Neuronal stem cell (in vitro differentiated cells): ENCODE measurements at regions not wholly inside any gene's neighbourhood (a gene's known extent, or its start where the extent isn't known, plus 50 kb on each side); places are given as distances from the start of the nearest gene placed in this dataset.

Experiments used
- DNase-seq: peaks from one replicate; pipeline ENCODE4 v3.0.0-alpha.2; 2013; ENCODE audit warnings: low spot score
- H2AFZ ChIP-seq: one replicate; pipeline ENCODE4 v1.6.1; 2013; ENCODE audit warnings: mild to moderate bottlenecking, low read length, inconsistent platforms
- H2AK5ac ChIP-seq: 2 replicates; pipeline ENCODE4 v1.6.1; 2013; ENCODE audit warnings: low read depth, mild to moderate bottlenecking, inconsistent platforms, low read length, moderate library complexity, mixed read lengths
- H2BK120ac ChIP-seq: 2 replicates; pipeline ENCODE4 v1.6.1; 2013; ENCODE audit warnings: low read depth, mild to moderate bottlenecking, inconsistent platforms, low read length, moderate library complexity, mixed read lengths
- H2BK12ac ChIP-seq: one replicate; pipeline ENCODE4 v1.6.1; 2013; ENCODE audit warnings: low read length, inconsistent platforms
- H2BK15ac ChIP-seq: 2 replicates; pipeline ENCODE4 v1.6.1; 2013; ENCODE audit warnings: mild to moderate bottlenecking, low read length, inconsistent platforms, mixed read lengths
- H2BK5ac ChIP-seq: one replicate; pipeline ENCODE4 v1.6.1; 2013; ENCODE audit warnings: inconsistent platforms, mild to moderate bottlenecking, low read length, moderate library complexity
- H3K14ac ChIP-seq: one replicate; pipeline ENCODE4 v1.6.1; 2013; ENCODE audit warnings: low read length, inconsistent platforms
- H3K18ac ChIP-seq: 2 replicates; pipeline ENCODE4 v1.6.1; 2013; ENCODE audit warnings: low read length, inconsistent platforms
- H3K23ac ChIP-seq: 2 replicates; pipeline ENCODE4 v1.6.1; 2013; ENCODE audit warnings: low read depth, mild to moderate bottlenecking, mixed read lengths, low read length, inconsistent platforms; ENCODE audit not compliant: poor library complexity
- H3K27ac ChIP-seq: replicated peaks from 3 replicates; pipeline ENCODE4 v1.5.1; 2013; ENCODE audit warnings: low read length, inconsistent platforms
- H3K27me3 ChIP-seq, 3 experiments: 2 replicates each; pipeline ENCODE4 v1.6.1; 2013; ENCODE audit warnings: low read length in 3 of 3, mild to moderate bottlenecking in 2 of 3, inconsistent platforms in 1 of 3, low read depth in 1 of 3, mixed read lengths in 1 of 3, moderate library complexity in 1 of 3; ENCODE audit not compliant: control insufficient read depth in 3 of 3, insufficient read depth in 3 of 3
- H3K36me3 ChIP-seq, 2 donors: replicated peaks in 1 of 2; 2 replicates each; pipeline ENCODE4 v1.6.1; 2013; ENCODE audit warnings: low read length in 2 of 2; ENCODE audit not compliant: control insufficient read depth in 2 of 2, insufficient read depth in 2 of 2
- H3K4ac ChIP-seq: 2 replicates; pipeline ENCODE4 v1.6.1; 2013; ENCODE audit warnings: inconsistent platforms, mild to moderate bottlenecking, low read length, moderate library complexity
- H3K4me1 ChIP-seq, 2 donors: 1 replicate in 1 of 2; 2 replicates in 1 of 2; pipeline ENCODE4 v1.6.1; 2013; ENCODE audit warnings: low read length in 2 of 2, low read depth in 1 of 2; ENCODE audit not compliant: control insufficient read depth in 2 of 2, insufficient read depth in 1 of 2
- H3K4me2 ChIP-seq: one replicate; pipeline ENCODE4 v1.6.1; 2013; ENCODE audit warnings: mild to moderate bottlenecking, low read length, inconsistent platforms; ENCODE audit not compliant: insufficient read depth, poor library complexity, severe bottlenecking
- H3K4me3 ChIP-seq, 2 donors: 2 replicates each; pipeline ENCODE4 v1.5.1; 2013; ENCODE audit warnings: low read length in 2 of 2, mild to moderate bottlenecking in 2 of 2, inconsistent platforms in 1 of 2, moderate library complexity in 1 of 2
- H3K79me1 ChIP-seq: one replicate; pipeline ENCODE4 v1.6.1; 2013; ENCODE audit warnings: low read depth, mild to moderate bottlenecking, inconsistent platforms, low read length, moderate library complexity
- H3K9ac ChIP-seq: one replicate; pipeline ENCODE4 v1.6.1; 2013; ENCODE audit warnings: mild to moderate bottlenecking, low read depth, low read length, inconsistent platforms; ENCODE audit not compliant: poor library complexity
- H3K9me3 ChIP-seq, 2 donors: replicated peaks in 1 of 2; 2 replicates each; pipeline versions ENCODE3 to v1.6.1; 2013; ENCODE audit warnings: low read length in 2 of 2, mild to moderate bottlenecking in 2 of 2, inconsistent platforms in 1 of 2, low read depth in 1 of 2, mixed read lengths in 1 of 2, moderate library complexity in 1 of 2; ENCODE audit not compliant: control insufficient read depth in 2 of 2, insufficient read depth in 1 of 2
- H4K8ac ChIP-seq: one replicate; pipeline ENCODE4 v1.6.1; 2013; ENCODE audit warnings: low read depth, mild to moderate bottlenecking, inconsistent platforms, low read length, moderate library complexity
- H4K91ac ChIP-seq: one replicate; pipeline ENCODE4 v1.6.1; 2013; ENCODE audit warnings: low read length, low read depth, mild to moderate bottlenecking, inconsistent platforms; ENCODE audit not compliant: poor library complexity
- WGBS, 2 donors: extraction: QIAGEN DNeasy Blood & Tissue Kit; methylation state at CpG; one replicate each; pipeline ENCODE4 v1.1.7; 2013; ENCODE audit warnings: missing lambda C conversion rate in 2 of 2, mixed read lengths in 1 of 2; ENCODE audit not compliant: insufficient read length in 2 of 2, insufficient replicate concordance in 1 of 2; ENCODE audit errors: extremely low coverage in 2 of 2; 5-methylcytosine and 5-hydroxymethylcytosine counted together

DNA sequence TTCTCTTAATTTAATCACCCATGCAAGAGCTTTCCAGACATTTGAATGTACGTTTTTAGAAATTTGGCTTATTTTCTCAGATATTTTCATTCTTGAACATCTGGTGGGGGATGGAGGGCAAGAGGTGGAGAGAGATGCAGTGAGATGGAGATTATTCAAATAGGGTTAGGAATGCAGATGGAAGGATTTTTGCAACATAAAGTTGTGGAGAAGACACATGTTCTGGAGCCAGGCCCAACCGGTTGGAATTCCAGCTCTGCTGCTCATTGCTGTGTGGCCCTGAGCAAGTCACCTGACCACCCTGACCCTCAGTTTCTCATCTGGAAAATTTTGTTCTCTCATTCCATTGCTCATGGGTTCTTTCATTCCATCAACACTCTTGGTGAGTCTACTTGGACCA is 66.9 kb downstream of the IRX3 start:
- H3K18ac ChIP-seq = no peak overlapping the region
- H2BK15ac ChIP-seq = no peak overlapping the region
- H2BK12ac ChIP-seq = no peak overlapping the region
- H3K4me1 ChIP-seq = no peaks in the 10 kb centered on the region
- no peak overlapping the region for H3K9ac ChIP-seq
- H2AK5ac ChIP-seq = no peak overlapping the region
- WGBS, 2 donors = no CpG with 5 or more reads among the region's 2 CpGs
- H3K4me3 ChIP-seq = no peak overlapping the region
- no peak overlapping the region for H3K4ac ChIP-seq
- H3K36me3 ChIP-seq = no peaks in the 10 kb centered on the region
- no peak overlapping the region for H4K8ac ChIP-seq
- H3K27me3 ChIP-seq = peaks cover 0 to 13% (median 0%) of the 10 kb centered on the region in 3 experiments
- no peak overlapping the region for H2BK120ac ChIP-seq
- no peaks in the 10 kb centered on the region for H3K79me1 ChIP-seq
- H3K9me3 ChIP-seq = no peaks in the 10 kb centered on the region
- H2AFZ ChIP-seq = no peak overlapping the region
- H3K23ac ChIP-seq = no peak overlapping the region
- H3K14ac ChIP-seq = no peak overlapping the region
- no peak overlapping the region for H4K91ac ChIP-seq
- H3K4me2 ChIP-seq = no peak overlapping the region
- H2BK5ac ChIP-seq = no peak overlapping the region
- no peak for DNase-seq
- H3K27ac ChIP-seq = no peak overlapping the region

DNA sequence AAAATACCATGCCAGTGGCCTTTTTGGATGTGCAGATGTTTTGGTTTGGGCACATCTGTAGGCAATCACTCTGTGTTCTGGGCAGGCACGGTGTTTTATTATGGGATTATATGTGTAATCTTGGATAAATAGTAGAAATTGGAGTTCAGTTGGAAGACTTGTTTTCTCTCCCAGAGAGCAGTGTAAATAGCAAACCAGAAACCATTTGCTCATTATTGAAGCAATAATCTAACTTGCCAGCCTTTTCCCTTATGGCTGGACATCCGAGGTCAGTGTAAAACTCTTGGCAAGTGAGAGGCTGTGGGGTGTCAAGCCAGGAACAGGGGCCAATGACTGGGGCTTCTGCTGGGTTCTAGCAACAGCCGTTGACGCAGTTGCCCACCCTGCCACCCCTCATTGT is 69.9 kb downstream of the IRX3 start:
- H4K8ac ChIP-seq = no peak overlapping the region
- no peak overlapping the region for H4K91ac ChIP-seq
- H3K14ac ChIP-seq = no peak overlapping the region
- H2BK120ac ChIP-seq = no peak overlapping the region
- H2BK15ac ChIP-seq = no peak overlapping the region
- no peak overlapping the region for H3K27ac ChIP-seq
- no peaks in the 10 kb centered on the region for H3K79me1 ChIP-seq
- DNase-seq = no peak
- peaks cover 0 to 13% (median 0%) of the 10 kb centered on the region in 3 experiments for H3K27me3 ChIP-seq
- H2AFZ ChIP-seq = no peak overlapping the region
- H2BK12ac ChIP-seq = no peak overlapping the region
- H3K9me3 ChIP-seq = no peaks in the 10 kb centered on the region
- H2BK5ac ChIP-seq = no peak overlapping the region
- H3K36me3 ChIP-seq = no peaks in the 10 kb centered on the region
- no peak overlapping the region for H3K18ac ChIP-seq
- no peak overlapping the region for H2AK5ac ChIP-seq
- H3K4ac ChIP-seq = no peak overlapping the region
- H3K9ac ChIP-seq = no peak overlapping the region
- no peaks in the 10 kb centered on the region for H3K4me1 ChIP-seq
- no CpG with 5 or more reads among the region's 4 CpGs for WGBS, 2 donors
- no peak overlapping the region for H3K4me3 ChIP-seq
- no peak overlapping the region for H3K23ac ChIP-seq
- no peak overlapping the region for H3K4me2 ChIP-seq

DNA sequence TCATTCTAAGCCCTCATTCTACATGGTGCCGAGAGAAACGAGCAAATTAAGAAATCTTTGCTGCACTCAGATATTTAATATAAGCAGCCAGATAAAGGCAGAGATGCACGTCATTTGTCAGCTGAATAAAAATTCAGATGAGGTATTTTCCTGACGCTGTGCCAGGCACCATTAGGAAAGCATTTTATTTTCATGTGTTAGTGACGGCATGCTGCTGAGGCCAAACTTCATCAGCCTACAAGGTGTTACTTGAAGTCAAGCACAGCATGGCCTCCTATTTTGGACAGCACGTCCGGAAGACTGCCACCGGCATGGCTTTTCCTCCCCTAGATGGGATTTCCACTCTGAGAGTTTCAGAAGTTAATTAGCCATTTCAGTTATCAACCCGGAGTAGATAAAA is 70.3 kb downstream of the IRX3 start:
- no peak for DNase-seq
- peaks cover 0 to 13% (median 0%) of the 10 kb centered on the region in 3 experiments for H3K27me3 ChIP-seq
- no peak overlapping the region for H3K27ac ChIP-seq
- H2BK120ac ChIP-seq = no peak overlapping the region
- no peak overlapping the region for H3K4ac ChIP-seq
- H3K4me3 ChIP-seq = no peak overlapping the region
- no peak overlapping the region for H2BK12ac ChIP-seq
- no peaks in the 10 kb centered on the region for H3K4me1 ChIP-seq
- H3K36me3 ChIP-seq = no peaks in the 10 kb centered on the region
- no peak overlapping the region for H3K9ac ChIP-seq
- no peaks in the 10 kb centered on the region for H3K79me1 ChIP-seq
- no peak overlapping the region for H4K8ac ChIP-seq
- no peak overlapping the region for H3K14ac ChIP-seq
- no peak overlapping the region for H3K23ac ChIP-seq
- H2AK5ac ChIP-seq = no peak overlapping the region
- H4K91ac ChIP-seq = no peak overlapping the region
- H2BK5ac ChIP-seq = no peak overlapping the region
- H2BK15ac ChIP-seq = no peak overlapping the region
- no peak overlapping the region for H3K18ac ChIP-seq
- H3K9me3 ChIP-seq = no peaks in the 10 kb centered on the region
- no peak overlapping the region for H2AFZ ChIP-seq
- no peak overlapping the region for H3K4me2 ChIP-seq
- WGBS, 2 donors = no CpG with 5 or more reads among the region's 9 CpGs

DNA sequence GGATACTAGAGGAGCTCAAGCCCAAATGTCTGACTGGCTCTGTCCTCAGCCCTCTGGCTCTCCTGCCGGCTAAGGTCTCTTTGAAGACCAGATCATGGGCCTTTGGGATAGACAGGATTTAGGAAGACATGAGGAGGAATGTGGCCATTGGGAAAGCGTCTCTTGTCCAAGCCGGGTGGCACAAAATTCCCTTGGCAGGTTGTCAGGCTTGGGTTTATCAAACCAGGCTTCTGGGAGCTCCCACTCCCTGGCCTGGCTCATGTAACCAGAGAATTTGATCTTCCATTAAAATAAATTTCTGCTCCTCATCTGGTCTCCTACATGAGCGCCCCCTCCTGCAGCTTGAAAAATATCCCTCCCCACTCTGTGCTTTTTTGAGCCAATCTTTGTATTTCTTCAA is 71.1 kb downstream of the IRX3 start:
- H3K4me2 ChIP-seq = no peak overlapping the region

More for the DNA sequence above, 71.1 kb downstream of the IRX3 start:
- no peak overlapping the region for H2BK15ac ChIP-seq
- no peak overlapping the region for H3K18ac ChIP-seq
- H2BK12ac ChIP-seq = no peak overlapping the region
- H2BK120ac ChIP-seq = no peak overlapping the region
- H4K91ac ChIP-seq = no peak overlapping the region
- WGBS, 2 donors = no CpG with 5 or more reads among the region's 4 CpGs
- H3K4me3 ChIP-seq = no peak overlapping the region
- H3K23ac ChIP-seq = no peak overlapping the region
- H3K9ac ChIP-seq = no peak overlapping the region
- no peak for DNase-seq
- no peak overlapping the region for H2AFZ ChIP-seq
- no peak overlapping the region for H3K4ac ChIP-seq
- H2AK5ac ChIP-seq = no peak overlapping the region
- peaks cover 0 to 13% (median 0%) of the 10 kb centered on the region in 3 experiments for H3K27me3 ChIP-seq
- H3K4me1 ChIP-seq = no peaks in the 10 kb centered on the region
- H4K8ac ChIP-seq = no peak overlapping the region
- H3K36me3 ChIP-seq = no peaks in the 10 kb centered on the region
- no peak overlapping the region for H2BK5ac ChIP-seq
- no peaks in the 10 kb centered on the region for H3K79me1 ChIP-seq
- H3K9me3 ChIP-seq = no peaks in the 10 kb centered on the region
- H3K14ac ChIP-seq = no peak overlapping the region
- H3K27ac ChIP-seq = no peak overlapping the region
